ENCODE measurements at regions not wholly inside any gene's neighbourhood (a gene's known extent, or its start where the extent isn't known, plus 50 kb on each side); places are given as distances from the start of the nearest gene placed in this dataset.

GRCh38 chr14:39739796-39740195 is 307.6 kb upstream of the FBXO33 start:
- no peaks in the 10 kb centered on the region for H3K9me3 ChIP-seq
- no peak overlapping the region for H3K27ac ChIP-seq
- no peaks in the 10 kb centered on the region for H3K36me3 ChIP-seq
- H3K4me3 ChIP-seq: no peak overlapping the region
- WGBS, 2 donors: 80 to 87% methylated on average over 2 of the region's 2 CpGs
- TF ChIP-seq CTCF (IDR thresholded peaks at IDR 0.05) (no peak), POLR2A (IDR thresholded peaks at IDR 0.05) (no peak), EP300 (IDR thresholded peaks at IDR 0.05) (no peak)
- DNase-seq (ENCODE audit: low spot score in 2 of 2): no peak
- H3K27me3 ChIP-seq: no peaks in the 10 kb centered on the region
- H3K4me1 ChIP-seq: no peaks in the 10 kb centered on the region

- H3K36me3 ChIP-seq: no peaks in the 10 kb centered on the region
- DNase-seq (ENCODE audit: low spot score in 2 of 2): no peak
- no peaks in the 10 kb centered on the region for H3K4me1 ChIP-seq
- H3K4me3 ChIP-seq: no peak overlapping the region
- no peak overlapping the region for H3K27ac ChIP-seq
- TF ChIP-seq EP300 (IDR thresholded peaks at IDR 0.05) (no peak), CTCF (IDR thresholded peaks at IDR 0.05) (no peak), POLR2A (IDR thresholded peaks at IDR 0.05) (no peak)
- H3K9me3 ChIP-seq: peaks cover 0 to 3% (median 0%) of the 10 kb centered on the region in 4 donors
- H3K27me3 ChIP-seq: no peaks in the 10 kb centered on the region
Measured at GRCh38 chr14:39734306-39734705, 302.1 kb upstream of the FBXO33 start.

GRCh38 chr14:39733741-39734140 is 301.5 kb upstream of the FBXO33 start:
- TF ChIP-seq POLR2A (IDR thresholded peaks at IDR 0.05): no peak
- TF ChIP-seq CTCF (IDR thresholded peaks at IDR 0.05): no peak
- no peak for TF ChIP-seq EP300 (IDR thresholded peaks at IDR 0.05)
- 94 to 100% methylated on average over 1 of the region's 1 CpG for WGBS, 2 donors
- no peak overlapping the region for H3K27ac ChIP-seq
- no peaks in the 10 kb centered on the region for H3K4me1 ChIP-seq
- H3K27me3 ChIP-seq: no peaks in the 10 kb centered on the region
- H3K36me3 ChIP-seq: no peaks in the 10 kb centered on the region
- H3K4me3 ChIP-seq: no peak overlapping the region
- H3K9me3 ChIP-seq: peaks cover 0 to 3% (median 0%) of the 10 kb centered on the region in 4 donors
- no peak for DNase-seq (ENCODE audit: low spot score in 2 of 2)

- H3K9me3 ChIP-seq: peaks cover 0 to 3% (median 0%) of the 10 kb centered on the region in 4 donors
- no peak for DNase-seq (ENCODE audit: low spot score in 2 of 2)
- no peak overlapping the region for H3K4me3 ChIP-seq
- H3K4me1 ChIP-seq: no peaks in the 10 kb centered on the region
- H3K36me3 ChIP-seq: no peaks in the 10 kb centered on the region
- 93 to 94% methylated on average over 2 of the region's 2 CpGs for WGBS, 2 donors
- no peaks in the 10 kb centered on the region for H3K27me3 ChIP-seq
- no peak for TF ChIP-seq EP300 (IDR thresholded peaks at IDR 0.05)
- no peak for TF ChIP-seq POLR2A (IDR thresholded peaks at IDR 0.05)
- TF ChIP-seq CTCF (IDR thresholded peaks at IDR 0.05): no peak
- no peak overlapping the region for H3K27ac ChIP-seq
Measured at GRCh38 chr14:39731912-39732311, 299.7 kb upstream of the FBXO33 start.

- 87 to 90% methylated on average over 2 of the region's 2 CpGs for WGBS, 2 donors
- Histone ChIP-seq H3K27me3 (no peaks in the 10 kb centered on the region), H3K4me1 (no peaks in the 10 kb centered on the region), H3K36me3 (no peaks in the 10 kb centered on the region), H3K4me3 (no peak overlapping the region), H3K27ac (no peak overlapping the region), H3K9me3 (no peaks in the 10 kb centered on the region)
- TF ChIP-seq EP300 (IDR thresholded peaks at IDR 0.05) (no peak), POLR2A (IDR thresholded peaks at IDR 0.05) (no peak), CTCF (IDR thresholded peaks at IDR 0.05) (no peak)
- no peak for DNase-seq (ENCODE audit: low spot score in 2 of 2)
Measured at GRCh38 chr14:39726563-39726962, 294.3 kb upstream of the FBXO33 start.
